Transverse colon (tissue), 4 donors: ENCODE measurements at regions not wholly inside any gene's neighbourhood (a gene's known extent, or its start where the extent isn't known, plus 50 kb on each side); places are given as distances from the start of the nearest gene placed in this dataset.

Experiments
- DNase-seq: peaks from one replicate; pipeline ENCODE4 v3.0.0-alpha.2; 2019
- H3K27ac ChIP-seq, 4 donors: fragments of 200-600 bp; sonication (generic); 2 replicates each; pipeline ENCODE4 v1.5.1; 2016 to 2018; ENCODE audit warnings: inconsistent platforms in 4 of 4
- H3K27me3 ChIP-seq: fragments of 200-600 bp; sonication (generic); 2 replicates; pipeline ENCODE4 v1.5.1; 2017; ENCODE audit warnings: inconsistent platforms
- H3K36me3 ChIP-seq, 4 donors: fragments of 200-600 bp; sonication (generic); 2 replicates each; pipeline ENCODE4 v1.5.1; 2017 to 2019; ENCODE audit warnings: inconsistent platforms in 4 of 4
- H3K4me1 ChIP-seq, 4 donors: fragments of 200-600 bp; sonication (generic); 2 replicates each; pipeline ENCODE4 v1.5.1; 2017 to 2020; ENCODE audit warnings: inconsistent platforms in 4 of 4
- H3K4me3 ChIP-seq, 4 donors: fragments of 200-600 bp; sonication (generic); 1 replicate in 1 of 4; 2 replicates in 3 of 4; pipeline versions ENCODE4 v1.5.1 to v1.6.1; 2017 to 2019; ENCODE audit warnings: inconsistent platforms in 4 of 4
- H3K9me3 ChIP-seq, 2 donors: fragments of 200-600 bp; sonication (generic); 2 replicates each; pipeline ENCODE4 v1.5.1; 2017 to 2019; ENCODE audit warnings: inconsistent platforms in 2 of 2
- EP300 ChIP-seq: sonication (generic); formaldehyde crosslinking; IDR thresholded peaks from one replicate; pipeline ENCODE4 v1.6.1; 2017; ENCODE audit warnings: antibody characterized with exemption, low read depth
- POLR2A ChIP-seq: fragments of 450-650 bp; IDR thresholded peaks from one replicate; pipeline ENCODE4 v1.6.1; 2016; ENCODE audit warnings: antibody characterized with exemption, mild to moderate bottlenecking, moderate library complexity
- POLR2AphosphoS5 ChIP-seq, 3 donors: sonication (generic); formaldehyde crosslinking; IDR thresholded peaks; one replicate each; pipeline ENCODE4 v1.6.1; 2016; ENCODE audit warnings: antibody characterized with exemption in 3 of 3
- WGBS, 2 donors: methylation state at CpG; one replicate each; pipeline ENCODE4 v1.1.5; 2018; ENCODE audit warnings: low coverage in 1 of 2; 5-methylcytosine and 5-hydroxymethylcytosine counted together
- in situ Hi-C, 4 donors: fragments of 200-750 bp; cut with MboI; loops; one replicate each; pipeline versions ENCODE4 v1.15.0 to v1.15.1; 2017; ENCODE audit warnings: low sequenced_read_pairs in 3 of 4, low pct_ligation_motif_present in 1 of 4, low pct_unique_long_range_greater_than_20kb in 1 of 4
- intact Hi-C: fragments of 100-400 bp; cut with DNase I; formaldehyde crosslinking; loops from one replicate; pipeline ENCODE4 v1.15.1; 2023; ENCODE audit warnings: low total_unique reads
- TF ChIP-seq, protein P1 (sequence below), 5 experiments: fragments of 200-600 bp in 3 of 5; fragments of 450-650 bp in 2 of 5; sonication (generic) in 3 of 5; IDR thresholded peaks; 1 replicate in 2 of 5; 2 replicates in 3 of 5; pipeline ENCODE4 v1.5.1; 2016 to 2017; ENCODE audit warnings: antibody characterized with exemption in 5 of 5, inconsistent platforms in 3 of 5, mild to moderate bottlenecking in 2 of 5, moderate library complexity in 1 of 5

GRCh38 chr2:146392186-146392585 lies 1452.6 kb upstream of the ACVR2A start:
- H3K36me3 ChIP-seq, result no peaks in the 10 kb centered on the region
- WGBS, 2 donors, result 80 to 96% methylated on average over 9 to 10 of the region's 10 CpGs
- no peaks in the 10 kb centered on the region for H3K9me3 ChIP-seq
- H3K27me3 ChIP-seq, result no peaks in the 10 kb centered on the region
- TF ChIP-seq, protein P1, sequence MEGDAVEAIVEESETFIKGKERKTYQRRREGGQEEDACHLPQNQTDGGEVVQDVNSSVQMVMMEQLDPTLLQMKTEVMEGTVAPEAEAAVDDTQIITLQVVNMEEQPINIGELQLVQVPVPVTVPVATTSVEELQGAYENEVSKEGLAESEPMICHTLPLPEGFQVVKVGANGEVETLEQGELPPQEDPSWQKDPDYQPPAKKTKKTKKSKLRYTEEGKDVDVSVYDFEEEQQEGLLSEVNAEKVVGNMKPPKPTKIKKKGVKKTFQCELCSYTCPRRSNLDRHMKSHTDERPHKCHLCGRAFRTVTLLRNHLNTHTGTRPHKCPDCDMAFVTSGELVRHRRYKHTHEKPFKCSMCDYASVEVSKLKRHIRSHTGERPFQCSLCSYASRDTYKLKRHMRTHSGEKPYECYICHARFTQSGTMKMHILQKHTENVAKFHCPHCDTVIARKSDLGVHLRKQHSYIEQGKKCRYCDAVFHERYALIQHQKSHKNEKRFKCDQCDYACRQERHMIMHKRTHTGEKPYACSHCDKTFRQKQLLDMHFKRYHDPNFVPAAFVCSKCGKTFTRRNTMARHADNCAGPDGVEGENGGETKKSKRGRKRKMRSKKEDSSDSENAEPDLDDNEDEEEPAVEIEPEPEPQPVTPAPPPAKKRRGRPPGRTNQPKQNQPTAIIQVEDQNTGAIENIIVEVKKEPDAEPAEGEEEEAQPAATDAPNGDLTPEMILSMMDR (IDR thresholded peaks at IDR 0.05), result no peak
- no peak for TF ChIP-seq POLR2AphosphoS5 (IDR thresholded peaks at IDR 0.05)
- no peak for TF ChIP-seq EP300
- no peak for TF ChIP-seq POLR2A
- H3K27ac ChIP-seq, result no peak overlapping the region
- intact Hi-C loops, result no loop called here
- DNase-seq, result no peak
- H3K4me3 ChIP-seq, result no peak overlapping the region
- in situ Hi-C loops, result no loop called here
- H3K4me1 ChIP-seq, result no peaks in the 10 kb centered on the region

- in situ Hi-C loops, result no loop called here
- WGBS, 2 donors, result 47 to 51% methylated on average over 2 of the region's 2 CpGs
- no peaks in the 10 kb centered on the region for H3K36me3 ChIP-seq
- no peaks in the 10 kb centered on the region for H3K9me3 ChIP-seq
- H3K27ac ChIP-seq, result no peak overlapping the region
- H3K4me1 ChIP-seq, result no peaks in the 10 kb centered on the region
- TF ChIP-seq POLR2AphosphoS5 (IDR thresholded peaks at IDR 0.05) (no peak), EP300 (no peak), POLR2A (no peak)
- TF ChIP-seq, protein P1 (IDR thresholded peaks at IDR 0.05), result no peak
- intact Hi-C loops, result no loop called here
- H3K27me3 ChIP-seq, result no peaks in the 10 kb centered on the region
- no peak overlapping the region for H3K4me3 ChIP-seq
- no peak for DNase-seq
Observed at GRCh38 chr2:146388757-146389156, 1456.1 kb upstream of the ACVR2A start.

DNA sequence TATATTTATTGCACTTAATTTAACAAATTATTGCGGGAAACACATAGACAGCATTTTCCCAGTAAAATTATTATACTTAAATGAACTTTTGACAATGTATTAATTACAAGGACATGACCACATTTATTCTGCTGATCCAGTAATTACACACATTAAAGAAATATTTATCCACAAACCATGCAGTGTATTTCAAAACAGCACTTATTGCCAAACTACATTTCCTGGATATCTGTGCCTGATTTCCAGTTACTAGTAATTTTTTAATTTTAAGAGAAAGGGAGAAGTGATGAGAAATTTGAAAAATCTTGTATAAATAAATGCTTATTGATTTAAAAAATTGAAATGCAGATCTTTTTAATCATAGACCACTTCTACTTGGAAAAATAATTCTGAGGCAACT lies 1458.7 kb upstream of the ACVR2A start:
- 91 to 100% methylated on average over 1 of the region's 1 CpG for WGBS, 2 donors
- Histone ChIP-seq H3K4me1 (no peaks in the 10 kb centered on the region), H3K36me3 (no peaks in the 10 kb centered on the region), H3K27me3 (no peaks in the 10 kb centered on the region), H3K27ac (no peak overlapping the region), H3K9me3 (no peaks in the 10 kb centered on the region), H3K4me3 (no peak overlapping the region)
- no peak for DNase-seq
- intact Hi-C loops (no loop called here), in situ Hi-C loops (no loop called here)
- TF ChIP-seq EP300 (no peak), POLR2A (no peak), POLR2AphosphoS5 (IDR thresholded peaks at IDR 0.05) (no peak)
- TF ChIP-seq, protein P1 (IDR thresholded peaks at IDR 0.05), result no peak

DNA sequence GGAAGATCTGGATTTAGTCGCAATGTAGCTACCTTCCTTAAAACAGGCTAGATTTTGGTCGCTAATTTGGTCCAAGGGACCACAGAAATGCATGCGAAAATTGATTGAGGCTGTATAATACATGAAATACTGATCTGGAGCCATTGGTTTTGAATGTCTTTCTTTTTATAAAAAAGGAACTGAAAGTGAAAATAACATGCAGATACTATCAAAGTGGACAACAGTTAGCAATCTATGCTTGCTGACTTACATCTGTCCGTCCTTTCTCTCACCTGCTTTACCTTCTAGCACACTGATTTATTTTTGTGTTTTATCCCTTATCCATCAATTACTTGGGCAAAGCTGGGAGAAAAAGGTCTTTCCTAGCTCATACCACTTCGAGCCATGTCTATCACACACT lies 1459.8 kb upstream of the ACVR2A start:
- intact Hi-C loops, result no loop called here
- H3K4me3 ChIP-seq, result no peak overlapping the region
- no peaks in the 10 kb centered on the region for H3K27me3 ChIP-seq
- TF ChIP-seq, protein P1 (IDR thresholded peaks at IDR 0.05), result no peak
- TF ChIP-seq EP300 (no peak), POLR2AphosphoS5 (IDR thresholded peaks at IDR 0.05) (no peak), POLR2A (no peak)
- H3K4me1 ChIP-seq, result no peaks in the 10 kb centered on the region
- in situ Hi-C loops, result no loop called here
- DNase-seq, result no peak
- WGBS, 2 donors, result 63 to 69% methylated on average over 4 to 5 of the region's 5 CpGs
- H3K36me3 ChIP-seq, result no peaks in the 10 kb centered on the region
- H3K9me3 ChIP-seq, result no peaks in the 10 kb centered on the region
- no peak overlapping the region for H3K27ac ChIP-seq
